K562 (cell line): ENCODE measurements at regions not wholly inside any gene's neighbourhood (a gene's known extent, or its start where the extent isn't known, plus 50 kb on each side); places are given as distances from the start of the nearest gene placed in this dataset.

ENCODE experiments used
- ATAC-seq: fragments of 200-7000 bp; cut with Tn5 transposase; 3 replicates; pipeline ENCODE4 v1.9.1; 2020; ENCODE audit warnings: moderate library complexity
- BruUV-seq: library from RNA; stranded (reverse); fragments of 400-500 nt; replicated peaks from 2 replicates; lab custom pipeline; 2021; lab: Mats Ljungman, UMichigan
- CTCF ChIA-PET: fragments of 300-600 bp; formaldehyde crosslinking; extraction: SDS; loops from one replicate; lab custom pipeline; 2021; ENCODE audit warnings: low intra/inter-chr PET ratio; lab: Yijun Ruan, JAX
- POLR2A ChIA-PET: fragments of 300-600, 350-650 bp; sonication (Branson Sonifier 250); formaldehyde crosslinking; extraction: SDS; loops from one replicate; lab custom pipeline; 2021; ENCODE audit warnings: antibody characterized with exemption, inconsistent platforms; lab: Yijun Ruan, JAX
- DNase-seq, 4 experiments: peaks; one replicate each; pipeline versions ENCODE4 v3.0.0 to v3.0.0-alpha.2; 2011 to 2018; ENCODE audit warnings: low spot score in 3 of 4, mixed read lengths in 3 of 4; ENCODE audit errors: extremely low read depth in 1 of 4
- FAIRE-seq: peaks from 2 replicates; lab custom pipeline; 2011; peaks lifted over from hg19 to GRCh38; lab: Jason Lieb, UNC
- H2AFZ ChIP-seq: 2 replicates; pipeline ENCODE4 v1.6.0; 2011; ENCODE audit warnings: low read depth, low read length, control low read depth, inconsistent platforms
- H3K27ac ChIP-seq: fragments of 200-600 bp; 3 replicates; pipeline ENCODE4 v1.8.0; 2011; ENCODE audit warnings: low read depth, mild to moderate bottlenecking, control low read depth, inconsistent platforms, low read length, moderate library complexity, mixed read lengths; ENCODE audit errors: extremely low read depth
- H3K27me3 ChIP-seq, 2 experiments: fragments of 300-600 bp in 1 of 2; 2 replicates in 1 of 2; 3 replicates in 1 of 2; pipeline versions ENCODE4 v1.6.0 to v1.8.0; 2011; ENCODE audit warnings: inconsistent platforms in 2 of 2, low read length in 2 of 2, mild to moderate bottlenecking in 1 of 2, mixed read lengths in 1 of 2, moderate library complexity in 1 of 2; ENCODE audit not compliant: control insufficient read depth in 2 of 2, insufficient read depth in 2 of 2
- H3K36me3 ChIP-seq: fragments of 300-600 bp; 3 replicates; pipeline ENCODE4 v1.8.0; 2011; ENCODE audit warnings: mild to moderate bottlenecking, low read length, inconsistent platforms; ENCODE audit not compliant: control insufficient read depth, insufficient read depth
- H3K4me1 ChIP-seq, 2 experiments: fragments of 200-600 bp in 1 of 2; replicated peaks in 1 of 2; 2 replicates in 1 of 2; 3 replicates in 1 of 2; pipeline versions ENCODE4 v1.5.1 to v1.8.0; 2011; ENCODE audit warnings: inconsistent platforms in 2 of 2, low read length in 2 of 2, mild to moderate bottlenecking in 1 of 2, mixed read lengths in 1 of 2, moderate library complexity in 1 of 2; ENCODE audit not compliant: control insufficient read depth in 2 of 2, insufficient read depth in 2 of 2
- H3K4me2 ChIP-seq: 2 replicates; pipeline ENCODE4 v1.6.1; 2011; ENCODE audit warnings: low read length, control low read depth, inconsistent platforms, mixed read lengths; ENCODE audit not compliant: insufficient read depth
- H3K4me3 ChIP-seq: fragments of 200-600 bp; sonication (generic), shearing (Covaris generic); 2 replicates; pipeline ENCODE4 v1.5.1; 2016; ENCODE audit warnings: control low read depth, inconsistent platforms
- H3K79me2 ChIP-seq: fragments of 200-600 bp; 3 replicates; pipeline ENCODE4 v1.8.0; 2011; ENCODE audit warnings: low read length, inconsistent platforms; ENCODE audit not compliant: control insufficient read depth, insufficient read depth
- H3K9ac ChIP-seq, 2 experiments: 2 replicates each; pipeline versions ENCODE4 v1.6.0 to v1.6.1; 2011; ENCODE audit warnings: low read depth in 2 of 2, low read length in 2 of 2, control low read depth in 1 of 2, inconsistent platforms in 1 of 2, mild to moderate bottlenecking in 1 of 2, mixed read lengths in 1 of 2; ENCODE audit not compliant: insufficient read depth in 1 of 2
- H3K9me1 ChIP-seq: one replicate; pipeline ENCODE4 v1.6.0; 2011; ENCODE audit warnings: inconsistent platforms, mild to moderate bottlenecking, low read length, moderate library complexity; ENCODE audit not compliant: control insufficient read depth, insufficient read depth
- H3K9me3 ChIP-seq: replicated peaks from 2 replicates; pipeline ENCODE4 v1.5.1; 2011; ENCODE audit warnings: low read depth, low read length, inconsistent platforms; ENCODE audit not compliant: control insufficient read depth, insufficient read depth
- H4K20me1 ChIP-seq: replicated peaks from 2 replicates; pipeline ENCODE4 v1.6.1; 2011; ENCODE audit warnings: low read length, inconsistent platforms, mixed read lengths; ENCODE audit not compliant: control insufficient read depth, insufficient read depth
- ETV6 ChIP-seq, 3 experiments: fragments of 150-350 bp in 1 of 3; sonication (generic) in 1 of 3; formaldehyde crosslinking in 1 of 3; IDR thresholded peaks; 2 replicates each; pipeline versions ENCODE4 v1.6.1 to v1.8.0; 2014 to 2022; ENCODE audit warnings: borderline replicate concordance in 2 of 3, low read depth in 2 of 3, antibody characterized with exemption in 1 of 3, low read length in 1 of 3, mild to moderate bottlenecking in 1 of 3, missing genetic modification reagents in 1 of 3
- EWSR1 ChIP-seq: fragments of 450-650 bp; IDR thresholded peaks from 2 replicates; pipeline ENCODE4 v1.6.1; 2018; ENCODE audit warnings: borderline replicate concordance, mild to moderate bottlenecking, low read depth, moderate library complexity; ENCODE audit not compliant: partially characterized antibody
- HDAC1 ChIP-seq, 2 experiments: fragments of 450-650 bp; IDR thresholded peaks; 2 replicates each; pipeline ENCODE4 v1.6.1; 2016 to 2017; ENCODE audit warnings: inconsistent platforms in 1 of 2, mild to moderate bottlenecking in 1 of 2, moderate library complexity in 1 of 2
- MNT ChIP-seq, 2 experiments: fragments of 450-650 bp; conservative IDR thresholded peaks; 2 replicates each; pipeline ENCODE4 v1.6.1; 2017; ENCODE audit warnings: mild to moderate bottlenecking in 2 of 2, moderate library complexity in 2 of 2
- NELFE ChIP-seq: IDR thresholded peaks from 2 replicates; pipeline ENCODE4 v1.6.1; 2011; ENCODE audit warnings: mild to moderate bottlenecking; ENCODE audit not compliant: insufficient read depth, insufficient read length
- NEUROD1 ChIP-seq: fragments of 150-350 bp; IDR thresholded peaks from 2 replicates; pipeline ENCODE4 v1.6.1; 2014; ENCODE audit warnings: borderline replicate concordance, low read length, low read depth; ENCODE audit not compliant: partially characterized antibody
- RBM15 ChIP-seq: fragments of 200-400 bp; formaldehyde crosslinking; IDR thresholded peaks from 2 replicates; pipeline ENCODE4 v1.6.1; 2018; ENCODE audit warnings: mild to moderate bottlenecking, low read length, moderate library complexity; ENCODE audit not compliant: insufficient read depth
- RNF2 ChIP-seq: sonication (generic); IDR thresholded peaks from 2 replicates; pipeline ENCODE4 v1.6.1; 2016
- XRCC5 ChIP-seq: fragments of 200-400 bp; formaldehyde crosslinking; IDR thresholded peaks from 2 replicates; pipeline ENCODE4 v1.6.1; 2017; ENCODE audit warnings: low read depth, mild to moderate bottlenecking, low read length
- ZNF143 ChIP-seq: sonication (generic); formaldehyde crosslinking; IDR thresholded peaks from 2 replicates; pipeline ENCODE4 v1.9.0; 2022; ENCODE audit warnings: mild to moderate bottlenecking, missing genetic modification reagents
- ZNF217 ChIP-seq: sonication (generic); formaldehyde crosslinking; IDR thresholded peaks from 2 replicates; pipeline ENCODE4 v1.8.0; 2022; ENCODE audit warnings: mild to moderate bottlenecking, missing genetic modification reagents
- ZNF253 ChIP-seq: fragments of 250-450 bp; sonication (Bioruptor Pico); conservative IDR thresholded peaks from 2 replicates; pipeline ENCODE4 v1.6.1; 2021; ENCODE audit warnings: mild to moderate bottlenecking
- WGBS: fragments of 100-300 bp; shearing (Covaris generic); methylation state at CpG from one replicate; pipeline ENCODE4 v1.1.6; 2016; ENCODE audit warnings: low coverage, mixed read lengths; ENCODE audit not compliant: insufficient coverage; ENCODE audit errors: missing lambda C conversion rate; 5-methylcytosine and 5-hydroxymethylcytosine counted together
- in situ Hi-C: fragments of 300-500 bp; cut with MboI; formaldehyde crosslinking; loops from 4 replicates; pipeline ENCODE4 v1.15.0; 2018; ENCODE audit warnings: inconsistent platforms, mixed read lengths
- intact Hi-C: fragments of 100-400 bp; cut with micrococcal nuclease; formaldehyde crosslinking; loops from 2 replicates; pipeline ENCODE4 v1.14.2; 2022
- TF ChIP-seq, protein P1 (sequence below): sonication (generic); formaldehyde crosslinking; IDR thresholded peaks from 2 replicates; pipeline ENCODE4 v1.8.1; 2023; ENCODE audit warnings: mild to moderate bottlenecking, missing genetic modification reagents
- TF ChIP-seq, protein P2 (sequence below), 2 experiments: fragments of 450-650 bp; IDR thresholded peaks; 2 replicates each; pipeline ENCODE4 v1.6.1; 2016
- TF ChIP-seq, protein P3 (sequence below): fragments of 250-450 bp; sonication (Bioruptor Pico); IDR thresholded peaks from 2 replicates; pipeline ENCODE4 v1.5.0; 2021
- TF ChIP-seq, protein P4 (sequence below): IDR thresholded peaks from 2 replicates; pipeline ENCODE4 v1.6.1; 2011; ENCODE audit not compliant: insufficient read length; ENCODE audit errors: extremely low read depth

DNA sequence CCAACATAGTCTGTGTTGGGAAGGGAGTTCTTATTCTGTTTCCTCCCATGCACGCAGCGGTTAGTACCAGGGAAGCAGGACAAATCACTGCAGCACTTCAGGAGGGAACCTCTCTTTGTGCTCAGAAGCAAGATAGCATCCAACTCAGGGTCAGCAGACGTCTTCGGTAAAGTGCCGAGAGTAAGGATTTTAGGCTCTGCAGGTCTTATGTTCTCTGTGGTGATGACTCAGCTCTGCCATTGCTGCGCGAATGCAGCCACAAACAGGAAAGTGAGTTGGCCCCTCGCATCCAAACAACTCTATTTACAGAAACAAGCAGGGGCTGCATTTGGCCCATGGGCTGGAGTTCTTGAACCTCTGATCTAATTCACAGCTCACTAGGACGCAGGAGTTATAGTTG lies 122.1 kb upstream of the SPATA13 start:
- Histone ChIP-seq H3K9me1 (no peaks in the 10 kb centered on the region), H4K20me1 (no peaks in the 10 kb centered on the region), H3K79me2 (no peaks in the 10 kb centered on the region), H2AFZ (no peak overlapping the region), H3K27me3 (peaks cover 2 to 5% of the 10 kb centered on the region in 2 experiments; a peak in 1 of 5 replicates), H3K4me1 (no peaks in the 10 kb centered on the region), H3K4me3 (no peak overlapping the region), H3K27ac (no peak overlapping the region), H3K36me3 (no peaks in the 10 kb centered on the region), H3K4me2 (no peak overlapping the region), H3K9ac (no peak overlapping the region), H3K9me3 (no peaks in the 10 kb centered on the region)
- DNase-seq (no peak), ATAC-seq (no peak), FAIRE-seq (no peak)
- ChIA-PET POLR2A (no interaction called here), CTCF (no interaction called here)
- no TSS peak for BruUV-seq
- in situ Hi-C loops, result no loop called here
- intact Hi-C loops, result no loop called here
- WGBS, result under 1% methylated on average over 9 of the region's 9 CpGs
- no peak for TF ChIP-seq NEUROD1
- no peak for TF ChIP-seq RBM15
- TF ChIP-seq, protein P1, sequence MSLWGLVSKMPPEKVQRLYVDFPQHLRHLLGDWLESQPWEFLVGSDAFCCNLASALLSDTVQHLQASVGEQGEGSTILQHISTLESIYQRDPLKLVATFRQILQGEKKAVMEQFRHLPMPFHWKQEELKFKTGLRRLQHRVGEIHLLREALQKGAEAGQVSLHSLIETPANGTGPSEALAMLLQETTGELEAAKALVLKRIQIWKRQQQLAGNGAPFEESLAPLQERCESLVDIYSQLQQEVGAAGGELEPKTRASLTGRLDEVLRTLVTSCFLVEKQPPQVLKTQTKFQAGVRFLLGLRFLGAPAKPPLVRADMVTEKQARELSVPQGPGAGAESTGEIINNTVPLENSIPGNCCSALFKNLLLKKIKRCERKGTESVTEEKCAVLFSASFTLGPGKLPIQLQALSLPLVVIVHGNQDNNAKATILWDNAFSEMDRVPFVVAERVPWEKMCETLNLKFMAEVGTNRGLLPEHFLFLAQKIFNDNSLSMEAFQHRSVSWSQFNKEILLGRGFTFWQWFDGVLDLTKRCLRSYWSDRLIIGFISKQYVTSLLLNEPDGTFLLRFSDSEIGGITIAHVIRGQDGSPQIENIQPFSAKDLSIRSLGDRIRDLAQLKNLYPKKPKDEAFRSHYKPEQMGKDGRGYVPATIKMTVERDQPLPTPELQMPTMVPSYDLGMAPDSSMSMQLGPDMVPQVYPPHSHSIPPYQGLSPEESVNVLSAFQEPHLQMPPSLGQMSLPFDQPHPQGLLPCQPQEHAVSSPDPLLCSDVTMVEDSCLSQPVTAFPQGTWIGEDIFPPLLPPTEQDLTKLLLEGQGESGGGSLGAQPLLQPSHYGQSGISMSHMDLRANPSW (CRISPR knock-in tag), result no peak
- no peak for TF ChIP-seq EWSR1
- no peak for TF ChIP-seq MNT (conservative IDR thresholded peaks at IDR 0.05)
- TF ChIP-seq ZNF217 (CRISPR knock-in tag), result no peak
- TF ChIP-seq NELFE, result no peak
- TF ChIP-seq HDAC1 (IDR thresholded peaks at IDR 0.05), result no peak
- TF ChIP-seq RNF2, result no peak
- TF ChIP-seq, protein P2, sequence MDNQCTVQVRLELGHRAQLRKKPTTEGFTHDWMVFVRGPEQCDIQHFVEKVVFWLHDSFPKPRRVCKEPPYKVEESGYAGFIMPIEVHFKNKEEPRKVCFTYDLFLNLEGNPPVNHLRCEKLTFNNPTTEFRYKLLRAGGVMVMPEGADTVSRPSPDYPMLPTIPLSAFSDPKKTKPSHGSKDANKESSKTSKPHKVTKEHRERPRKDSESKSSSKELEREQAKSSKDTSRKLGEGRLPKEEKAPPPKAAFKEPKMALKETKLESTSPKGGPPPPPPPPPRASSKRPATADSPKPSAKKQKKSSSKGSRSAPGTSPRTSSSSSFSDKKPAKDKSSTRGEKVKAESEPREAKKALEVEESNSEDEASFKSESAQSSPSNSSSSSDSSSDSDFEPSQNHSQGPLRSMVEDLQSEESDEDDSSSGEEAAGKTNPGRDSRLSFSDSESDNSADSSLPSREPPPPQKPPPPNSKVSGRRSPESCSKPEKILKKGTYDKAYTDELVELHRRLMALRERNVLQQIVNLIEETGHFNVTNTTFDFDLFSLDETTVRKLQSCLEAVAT (IDR thresholded peaks at IDR 0.05), result no peak
- TF ChIP-seq, protein P3, sequence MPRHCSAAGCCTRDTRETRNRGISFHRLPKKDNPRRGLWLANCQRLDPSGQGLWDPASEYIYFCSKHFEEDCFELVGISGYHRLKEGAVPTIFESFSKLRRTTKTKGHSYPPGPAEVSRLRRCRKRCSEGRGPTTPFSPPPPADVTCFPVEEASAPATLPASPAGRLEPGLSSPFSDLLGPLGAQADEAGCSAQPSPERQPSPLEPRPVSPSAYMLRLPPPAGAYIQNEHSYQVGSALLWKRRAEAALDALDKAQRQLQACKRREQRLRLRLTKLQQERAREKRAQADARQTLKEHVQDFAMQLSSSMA (CRISPR knock-in tag), result no peak
- no peak for TF ChIP-seq ZNF143 (CRISPR knock-in tag)
- TF ChIP-seq ETV6 (IDR thresholded peaks at IDR 0.05; ENCODE audit: borderline replicate concordance in 1 of 2, low read depth in 2 of 2, low read length in 1 of 2), result no peak
- no peak for TF ChIP-seq ETV6 (CRISPR knock-in tag; IDR thresholded peaks at IDR 0.05; ENCODE audit: borderline replicate concordance)
- no peak for TF ChIP-seq XRCC5
- TF ChIP-seq, protein P4, sequence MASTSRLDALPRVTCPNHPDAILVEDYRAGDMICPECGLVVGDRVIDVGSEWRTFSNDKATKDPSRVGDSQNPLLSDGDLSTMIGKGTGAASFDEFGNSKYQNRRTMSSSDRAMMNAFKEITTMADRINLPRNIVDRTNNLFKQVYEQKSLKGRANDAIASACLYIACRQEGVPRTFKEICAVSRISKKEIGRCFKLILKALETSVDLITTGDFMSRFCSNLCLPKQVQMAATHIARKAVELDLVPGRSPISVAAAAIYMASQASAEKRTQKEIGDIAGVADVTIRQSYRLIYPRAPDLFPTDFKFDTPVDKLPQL, result no peak
- no peak for TF ChIP-seq ZNF253 (CRISPR knock-in tag)
